Activated CD4-positive, alpha-beta T cell treated with anti-CD3 and anti-CD28 coated beads, Interleukin-2, amount 50 U/mL, for 16 hours (primary cell): ENCODE measurements at regions not wholly inside any gene's neighbourhood (a gene's known extent, or its start where the extent isn't known, plus 50 kb on each side); places are given as distances from the start of the nearest gene placed in this dataset.

Source experiments
- DNase-seq: peaks from one replicate; pipeline ENCODE4 v3.0.0-alpha.2; 2020

GRCh38 chr9:119588874-119589744, 219.9 kb upstream of the BRINP1 start:
- no peak for DNase-seq

GRCh38 chr9:119577881-119578280, 208.6 kb upstream of the BRINP1 start:
- no peak for DNase-seq

DNA sequence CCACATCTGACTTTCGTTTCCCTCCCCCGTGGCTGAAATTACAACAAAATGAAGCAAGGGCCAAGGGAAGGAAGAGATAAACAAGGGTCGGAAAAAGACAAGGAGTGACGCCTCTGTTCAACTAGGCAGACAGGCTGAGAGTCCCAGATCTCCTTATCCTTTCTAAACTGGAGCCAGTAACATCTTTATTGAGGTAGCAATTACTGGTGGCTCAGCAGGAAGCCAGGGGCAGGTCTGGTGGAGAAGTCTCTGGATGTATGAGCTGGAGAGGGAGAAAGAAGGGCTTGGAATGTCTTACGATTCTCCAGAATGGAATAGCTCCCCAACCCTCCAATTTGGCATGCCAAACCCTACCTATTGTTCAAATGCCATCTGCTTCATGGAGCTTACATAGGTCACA, 190.8 kb upstream of the BRINP1 start:
- DNase-seq: no peak

DNA sequence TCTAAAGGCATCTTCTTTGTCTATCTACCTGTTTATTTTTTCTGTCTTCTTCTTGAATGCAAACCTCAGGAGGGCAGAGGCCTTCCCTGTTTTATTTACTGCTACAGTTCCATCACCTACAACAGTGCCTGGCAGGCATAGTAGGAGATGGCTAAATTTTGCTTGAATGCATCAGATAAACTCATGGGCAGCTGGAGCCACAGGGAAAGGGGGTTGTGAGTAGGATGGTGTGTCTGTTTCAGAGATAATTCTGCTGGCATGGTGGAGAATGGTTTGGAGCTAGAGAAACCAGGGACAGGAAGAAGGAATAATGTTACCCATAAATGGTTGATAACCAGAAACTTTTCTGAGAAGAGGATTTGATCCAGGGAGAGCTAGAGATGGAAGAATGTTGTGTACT, 189.8 kb upstream of the BRINP1 start:
- DNase-seq: no peak

DNA sequence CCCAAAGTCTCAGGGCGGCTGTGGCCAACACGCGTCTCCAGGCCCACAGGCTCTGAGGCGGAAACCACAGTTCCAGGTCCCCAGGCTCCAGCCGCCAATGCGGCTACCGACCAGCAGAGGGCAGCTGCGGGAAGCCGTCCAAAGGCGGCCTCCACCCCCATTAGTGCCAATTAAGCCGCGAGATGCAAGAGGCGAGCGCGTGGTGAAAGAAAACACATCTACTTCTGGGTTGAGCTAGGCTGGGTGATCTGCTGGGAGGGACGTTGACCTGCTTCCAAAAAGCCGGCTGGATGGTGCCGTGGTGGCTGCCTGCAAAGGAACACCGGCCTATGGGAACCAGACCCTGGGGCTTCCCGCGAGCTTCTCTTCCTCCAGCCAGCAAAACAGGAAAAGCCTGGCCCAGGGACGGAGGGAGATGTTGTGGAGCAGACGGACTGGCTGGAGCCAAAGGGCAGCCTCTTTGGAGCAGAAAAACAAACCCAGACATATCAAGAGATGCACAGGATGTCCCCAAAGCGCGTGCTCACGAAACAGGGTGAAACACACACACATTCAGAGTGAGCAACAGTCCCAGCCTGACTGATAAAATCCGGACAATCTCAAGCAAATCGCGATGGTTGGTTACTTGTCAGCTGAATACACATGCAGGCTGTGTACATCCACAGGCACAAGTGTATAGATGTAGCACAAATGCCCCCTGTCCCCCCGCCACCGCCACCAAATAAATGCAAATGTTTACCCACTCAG, 187.1 kb upstream of the BRINP1 start:
- DNase-seq: peak; percentile 69

DNA sequence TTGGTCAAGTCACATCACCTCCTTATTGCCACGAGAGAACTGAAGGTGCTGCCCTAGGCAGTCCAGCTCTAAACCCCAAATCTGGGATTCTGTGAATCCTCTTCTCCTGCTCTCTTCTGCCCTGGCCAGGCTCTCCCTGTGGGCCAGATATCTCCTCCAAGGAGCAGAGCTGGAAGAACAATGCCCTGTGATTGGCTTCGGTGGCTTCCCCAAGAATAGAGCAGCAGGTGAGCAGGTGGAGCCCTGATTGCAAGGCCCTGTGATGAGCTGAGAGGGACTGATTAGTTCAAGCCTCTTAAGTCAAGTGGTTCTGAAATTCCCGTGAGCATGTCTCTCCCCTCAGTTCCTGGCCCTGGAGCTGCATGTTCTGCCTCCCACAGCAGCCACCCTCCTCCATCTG, 175.3 kb upstream of the BRINP1 start:
- DNase-seq: no peak

DNA sequence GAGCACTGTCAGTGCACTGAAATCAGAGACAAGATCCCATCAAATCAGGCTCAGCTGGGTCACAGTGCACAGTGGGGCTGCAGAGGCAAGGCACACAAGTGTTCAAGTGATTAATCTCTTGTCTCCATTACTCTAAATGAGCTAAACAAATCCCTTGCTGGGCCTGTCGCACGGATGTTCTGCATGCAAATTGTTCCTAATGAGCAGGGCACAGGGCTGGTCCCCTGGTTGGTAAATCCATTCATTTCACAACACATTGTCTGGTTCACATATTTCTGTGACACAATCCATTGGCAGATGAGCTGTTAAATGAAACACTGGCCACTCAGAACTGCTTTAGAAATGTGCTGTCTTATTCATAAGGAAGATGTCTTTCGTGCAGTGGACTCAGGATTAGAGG, 167.9 kb upstream of the BRINP1 start:
- no peak for DNase-seq

GRCh38 chr9:119533504-119533903, 164.3 kb upstream of the BRINP1 start:
- no peak for DNase-seq

DNA sequence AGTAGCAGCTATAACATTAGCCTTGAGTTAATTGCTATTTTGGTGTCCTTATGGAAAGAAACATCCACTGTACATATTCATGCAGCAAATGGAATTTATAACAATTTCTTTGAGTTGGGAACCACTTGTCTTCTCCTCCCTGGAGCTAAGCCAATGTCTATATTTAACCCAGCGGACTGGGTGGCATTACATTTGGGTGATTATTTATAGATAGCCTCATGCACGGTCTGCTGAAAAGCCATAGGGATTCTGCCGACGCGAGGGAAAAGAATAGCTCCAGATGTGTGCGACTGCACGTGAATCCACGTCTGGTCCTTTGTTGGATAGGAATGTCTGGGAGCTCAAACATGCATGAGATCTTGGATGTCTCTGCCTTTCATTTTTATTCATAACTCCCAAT, 157.5 kb upstream of the BRINP1 start:
- no peak for DNase-seq

GRCh38 chr9:119523508-119523907, 154.3 kb upstream of the BRINP1 start:
- DNase-seq: no peak

DNA sequence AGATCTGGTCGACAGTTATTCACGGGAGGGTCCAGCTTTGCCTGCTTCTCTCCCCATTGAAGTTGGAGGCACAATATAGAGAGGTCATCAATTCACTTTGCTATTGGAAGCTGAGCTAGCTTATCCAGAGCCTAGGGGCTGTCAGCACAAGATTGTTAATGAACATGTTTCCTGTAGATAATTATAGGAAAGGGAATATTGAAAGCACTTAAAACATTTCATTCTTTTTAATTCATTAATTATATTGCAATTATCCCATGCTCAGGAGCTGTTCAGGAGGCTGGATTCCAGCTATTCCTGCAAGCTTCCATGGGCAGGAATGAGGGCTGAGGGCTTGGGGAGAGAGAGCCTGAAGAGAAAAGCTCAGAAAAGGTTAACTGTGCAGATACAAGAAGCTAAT, 153.1 kb upstream of the BRINP1 start:
- no peak for DNase-seq

DNA sequence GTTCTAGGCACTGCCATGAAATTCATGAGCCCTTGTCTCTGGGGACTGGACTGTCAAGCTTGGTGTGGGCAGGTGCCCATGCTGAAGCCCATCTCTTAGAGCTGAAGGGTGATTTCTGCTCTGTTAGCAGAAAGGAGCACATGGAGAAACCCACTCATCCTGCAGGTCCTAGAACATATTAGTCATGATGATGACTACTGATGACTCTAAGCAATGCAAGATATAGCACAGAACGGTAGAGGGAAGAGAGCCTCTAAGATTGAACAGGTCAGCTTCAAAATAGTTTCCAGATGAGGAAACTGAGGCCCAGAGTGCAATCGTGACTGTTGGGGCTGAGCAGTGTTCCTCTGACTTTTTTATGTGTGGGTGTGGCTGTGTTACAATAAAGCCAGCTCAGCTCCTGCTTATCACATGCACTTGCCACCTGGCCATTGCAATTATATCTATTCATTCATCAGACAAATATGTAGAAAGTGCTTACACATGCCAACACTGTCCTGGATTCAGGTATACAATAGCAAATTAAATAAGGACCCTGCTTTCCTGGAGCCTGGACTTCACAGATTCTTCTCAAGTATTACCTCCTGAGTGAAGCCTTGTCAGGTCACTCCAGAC, 140.2 kb upstream of the BRINP1 start:
- DNase-seq: no peak

DNA sequence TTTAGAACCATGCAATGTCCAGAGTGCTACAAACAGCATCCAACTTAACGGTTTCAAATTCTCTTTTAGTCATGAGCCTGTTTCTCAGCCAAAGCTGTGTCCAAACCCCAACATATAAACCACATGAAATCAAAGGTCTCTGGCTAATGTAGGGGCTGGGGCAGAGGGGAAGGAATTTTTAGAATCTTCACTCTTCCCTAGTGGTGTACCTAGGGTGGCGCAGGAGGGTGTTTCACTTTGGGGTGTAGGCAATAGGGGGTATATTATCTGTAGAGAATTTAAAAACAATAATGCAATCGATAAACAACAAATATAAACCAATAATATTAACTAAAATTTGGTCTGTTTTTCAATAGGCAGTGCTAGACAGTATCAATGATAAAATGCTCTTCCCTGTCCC, 132.1 kb upstream of the BRINP1 start:
- DNase-seq: no peak

- no peak for DNase-seq
Observed at GRCh38 chr9:119500072-119500771, 131.0 kb upstream of the BRINP1 start.

- no peak for DNase-seq
Observed at GRCh38 chr9:119487118-119487827, 118.0 kb upstream of the BRINP1 start.

GRCh38 chr9:119483153-119483552, 113.9 kb upstream of the BRINP1 start:
- DNase-seq: no peak

- DNase-seq: no peak
Observed at GRCh38 chr9:119477197-119477596, 108.0 kb upstream of the BRINP1 start.

DNA sequence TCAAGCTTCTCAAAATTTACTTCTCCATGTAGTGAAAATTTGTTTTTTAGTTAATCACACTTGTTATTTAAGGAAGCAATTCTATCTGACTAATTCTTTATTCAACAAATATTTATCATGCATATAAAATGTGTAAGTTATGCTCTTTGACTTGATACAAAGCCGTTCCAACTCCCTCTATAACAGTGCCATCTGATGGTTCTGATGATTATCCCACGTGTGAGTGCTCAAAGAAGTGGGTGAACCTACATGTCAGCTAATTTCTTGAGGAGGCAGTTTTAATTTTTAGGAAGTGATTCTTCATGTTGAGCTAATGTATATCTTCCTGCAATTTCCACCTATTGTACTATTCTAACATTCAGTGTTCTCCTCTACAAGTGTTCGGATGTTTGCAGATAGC, 88.8 kb upstream of the BRINP1 start:
- DNase-seq: no peak

DNA sequence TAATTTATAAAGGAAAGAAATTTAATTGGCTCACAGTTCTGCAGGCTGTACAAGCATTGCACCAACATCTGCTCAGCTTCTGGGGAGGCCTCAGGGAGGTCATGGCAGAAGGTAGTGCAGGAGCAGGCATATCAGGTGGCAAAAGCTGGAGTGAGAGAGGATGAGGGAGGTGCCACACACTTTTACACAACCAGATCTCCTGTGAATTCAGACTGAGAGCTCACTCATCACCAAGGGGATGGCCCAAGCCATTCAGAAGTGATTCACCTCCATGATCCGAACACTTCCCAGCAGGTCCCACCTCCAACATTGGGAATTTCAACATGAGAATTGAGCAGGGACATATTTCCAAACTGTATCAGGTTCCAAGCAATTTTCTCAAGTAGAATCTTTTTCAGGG, 84.7 kb upstream of the BRINP1 start:
- no peak for DNase-seq

DNA sequence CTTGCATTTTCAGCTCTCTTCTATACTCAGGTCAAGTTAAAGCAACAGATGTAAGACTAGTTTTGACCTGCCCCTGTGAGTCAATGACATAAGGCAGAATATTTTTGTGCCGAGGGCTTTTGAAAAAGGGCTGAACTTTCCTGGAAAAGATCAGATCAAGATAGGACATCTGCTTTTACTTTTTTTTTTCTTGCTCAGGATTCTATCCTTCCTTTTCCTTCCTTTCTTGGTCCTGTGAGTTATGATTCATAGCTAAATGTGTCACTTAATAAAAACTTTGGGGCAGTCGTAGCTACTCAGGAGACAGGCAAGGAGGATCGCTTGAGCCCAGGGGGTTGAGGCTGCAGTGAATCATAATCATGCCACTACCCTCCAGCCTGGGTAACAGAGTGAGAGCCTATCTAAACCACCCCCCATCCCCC, 84.3 kb upstream of the BRINP1 start:
- no peak for DNase-seq

DNA sequence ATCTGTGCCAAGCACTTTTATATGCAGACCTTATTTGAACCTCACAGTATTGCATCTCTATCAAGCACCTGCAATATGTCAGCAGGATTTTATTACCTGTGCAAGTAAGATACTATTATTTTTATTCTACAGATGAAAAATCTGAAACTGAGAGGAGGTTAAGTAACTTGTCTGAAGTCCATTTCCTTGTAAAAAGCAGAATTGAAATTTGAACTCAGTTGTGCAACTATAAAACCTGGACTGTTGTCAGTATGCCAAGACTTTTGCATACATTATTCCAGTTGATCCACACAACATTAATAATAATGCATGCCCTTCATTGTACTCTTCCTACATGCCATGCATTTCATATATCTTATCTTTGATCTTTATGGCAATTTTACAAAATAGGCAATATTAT, 82.2 kb upstream of the BRINP1 start:
- no peak for DNase-seq

DNA sequence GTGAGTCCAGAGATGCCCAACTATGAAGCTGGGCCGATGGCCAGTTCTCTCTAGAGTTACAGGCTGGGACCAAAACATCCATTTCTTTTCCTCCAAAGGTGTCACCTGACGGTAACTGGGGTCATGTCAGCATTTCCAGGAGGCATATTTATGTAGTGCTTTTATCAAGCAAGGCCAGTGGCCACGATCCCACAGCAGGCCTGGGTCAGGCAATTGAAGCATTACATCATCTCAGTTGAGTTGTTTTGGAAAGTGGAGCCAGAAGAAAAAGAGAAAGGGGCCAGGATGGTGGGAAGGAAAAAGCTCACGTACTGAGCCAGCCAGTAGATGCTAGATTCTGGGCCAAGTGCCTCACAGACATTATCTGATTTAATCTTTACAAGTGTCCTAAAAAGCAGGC, 73.9 kb upstream of the BRINP1 start:
- DNase-seq: no peak

GRCh38 chr9:119441832-119442231, 72.6 kb upstream of the BRINP1 start:
- DNase-seq: no peak
